Tibial artery (tissue), 4 donors: ENCODE measurements at regions not wholly inside any gene's neighbourhood (a gene's known extent, or its start where the extent isn't known, plus 50 kb on each side); places are given as distances from the start of the nearest gene placed in this dataset.

Source experiments
- DNase-seq, 2 donors: peaks; one replicate each; pipeline ENCODE4 v3.0.0-alpha.2; 2019
- H3K27ac ChIP-seq, 2 donors: fragments of 200-600 bp; sonication (generic) in 1 of 2; 1 replicate in 1 of 2; 2 replicates in 1 of 2; pipeline ENCODE4 v1.5.1; 2018 to 2019; ENCODE audit warnings: mild to moderate bottlenecking in 1 of 2
- H3K27me3 ChIP-seq, 2 donors: fragments of 200-600 bp; sonication (generic) in 1 of 2; one replicate each; pipeline versions ENCODE4 v1.5.1 to v1.6.0; 2016 to 2019
- H3K36me3 ChIP-seq, 3 donors: fragments of 200-600 bp; sonication (generic) in 2 of 3; one replicate each; pipeline ENCODE4 v1.5.1; 2016 to 2019; ENCODE audit warnings: mild to moderate bottlenecking in 2 of 3
- H3K4me1 ChIP-seq, 4 donors: fragments of 200-600 bp; sonication (generic) in 2 of 4; 1 replicate in 3 of 4; 2 replicates in 1 of 4; pipeline ENCODE4 v1.5.1; 2016 to 2019
- H3K4me3 ChIP-seq, 2 donors: fragments of 200-600 bp; sonication (generic) in 1 of 2; 1 replicate in 1 of 2; 2 replicates in 1 of 2; pipeline ENCODE4 v1.5.1; 2018 to 2019; ENCODE audit warnings: mild to moderate bottlenecking in 2 of 2
- H3K9me3 ChIP-seq, 3 donors: fragments of 200-600 bp; sonication (generic) in 1 of 3; one replicate each; pipeline ENCODE4 v1.5.1; 2016 to 2019
- CTCF ChIP-seq, 2 experiments: fragments of 200-600 bp in 1 of 2; fragments of 450-650 bp in 1 of 2; IDR thresholded peaks; one replicate each; pipeline ENCODE4 v1.5.1; 2017 to 2019; ENCODE audit warnings: antibody characterized with exemption in 2 of 2, mild to moderate bottlenecking in 1 of 2, moderate library complexity in 1 of 2
- intact Hi-C: fragments of 100-400 bp; cut with DNase I; formaldehyde crosslinking; loops from one replicate; pipeline ENCODE4 v1.15.0; 2023; ENCODE audit warnings: low total_unique reads

- Histone ChIP-seq H3K4me1 (peaks cover 0 to 9% (median 2%) of the 10 kb centered on the region in 4 donors), H3K36me3 (peaks cover 0 to 2% (median 0%) of the 10 kb centered on the region in 3 donors), H3K27me3 (no peaks in the 10 kb centered on the region), H3K4me3 (no peak overlapping the region), H3K27ac (no peak overlapping the region), H3K9me3 (peaks cover 0 to 7% (median 2%) of the 10 kb centered on the region in 3 donors)
- no peak for DNase-seq
- no peak for TF ChIP-seq CTCF (IDR thresholded peaks at IDR 0.05)
- intact Hi-C loops: no loop called here
Observed at GRCh38 chr2:8526403-8526696, 155.5 kb upstream of the ID2 start.

- peaks cover 0 to 9% (median 7%) of the 10 kb centered on the region in 3 donors for H3K9me3 ChIP-seq
- no peak for TF ChIP-seq CTCF (IDR thresholded peaks at IDR 0.05)
- intact Hi-C loops: no loop called here
- peaks cover 0 to 7% (median 0%) of the 10 kb centered on the region in 3 donors for H3K36me3 ChIP-seq
- H3K4me3 ChIP-seq: no peak overlapping the region
- H3K27me3 ChIP-seq: no peaks in the 10 kb centered on the region
- no peak overlapping the region for H3K27ac ChIP-seq
- peaks cover 0 to 9% (median 2%) of the 10 kb centered on the region in 4 donors for H3K4me1 ChIP-seq
- DNase-seq: no peak
Observed at GRCh38 chr2:8527031-8527430, 154.8 kb upstream of the ID2 start.

DNA sequence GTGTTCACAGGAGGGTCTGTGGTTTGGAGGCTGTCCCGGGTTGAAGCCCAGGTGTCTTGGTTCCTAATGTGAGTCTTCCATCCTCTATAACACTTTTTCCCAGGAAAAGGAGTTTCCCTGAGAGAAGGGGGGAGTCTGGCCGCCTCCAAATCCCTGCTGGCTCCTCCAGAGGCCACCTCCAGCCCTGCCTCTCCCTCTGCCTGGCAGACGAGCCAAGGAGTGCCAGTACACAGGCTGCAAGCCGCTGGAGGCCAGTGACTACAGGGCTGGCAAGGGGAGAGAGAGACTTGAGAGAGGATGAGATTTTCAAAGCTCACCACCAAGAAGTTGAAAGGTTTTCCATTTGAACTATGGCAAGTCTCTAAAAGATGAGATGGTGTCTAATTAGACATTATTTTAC, 154.2 kb upstream of the ID2 start:
- Histone ChIP-seq H3K4me3 (no peak overlapping the region), H3K36me3 (peaks cover 0 to 7% (median 0%) of the 10 kb centered on the region in 3 donors), H3K9me3 (peaks cover 0 to 9% (median 7%) of the 10 kb centered on the region in 3 donors), H3K27ac (no peak overlapping the region), H3K27me3 (no peaks in the 10 kb centered on the region), H3K4me1 (peaks cover 0 to 9% (median 2%) of the 10 kb centered on the region in 4 donors)
- no peak for TF ChIP-seq CTCF (IDR thresholded peaks at IDR 0.05)
- DNase-seq: no peak
- intact Hi-C loops: no loop called here

DNA sequence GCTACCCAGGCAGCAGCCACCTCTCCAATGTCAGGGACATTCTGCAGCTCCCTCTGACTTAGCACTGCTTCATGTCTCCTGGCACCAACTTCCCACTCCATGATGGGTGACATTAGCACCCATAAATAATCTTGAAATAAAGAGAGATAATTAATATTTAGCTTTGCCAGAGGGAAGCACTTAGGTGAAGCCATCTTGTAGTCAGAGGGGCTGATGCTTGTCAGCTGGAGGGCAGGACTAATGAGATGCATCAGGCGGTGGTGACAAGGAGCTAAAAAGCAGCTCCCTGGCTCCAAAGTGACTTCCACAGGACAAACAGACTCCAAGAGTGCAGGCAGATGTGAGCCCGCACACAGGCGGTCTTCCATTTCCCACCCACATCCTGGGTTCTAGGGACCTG, 153.0 kb upstream of the ID2 start:
- no peak for TF ChIP-seq CTCF (IDR thresholded peaks at IDR 0.05)
- H3K4me3 ChIP-seq: no peak overlapping the region
- H3K4me1 ChIP-seq: peaks cover 0 to 9% (median 2%) of the 10 kb centered on the region in 4 donors
- intact Hi-C loops: no loop called here
- no peak for DNase-seq
- peaks cover 0 to 9% (median 7%) of the 10 kb centered on the region in 3 donors for H3K9me3 ChIP-seq
- no peaks in the 10 kb centered on the region for H3K27me3 ChIP-seq
- H3K27ac ChIP-seq: no peak overlapping the region
- peaks cover 0 to 7% (median 0%) of the 10 kb centered on the region in 3 donors for H3K36me3 ChIP-seq

DNA sequence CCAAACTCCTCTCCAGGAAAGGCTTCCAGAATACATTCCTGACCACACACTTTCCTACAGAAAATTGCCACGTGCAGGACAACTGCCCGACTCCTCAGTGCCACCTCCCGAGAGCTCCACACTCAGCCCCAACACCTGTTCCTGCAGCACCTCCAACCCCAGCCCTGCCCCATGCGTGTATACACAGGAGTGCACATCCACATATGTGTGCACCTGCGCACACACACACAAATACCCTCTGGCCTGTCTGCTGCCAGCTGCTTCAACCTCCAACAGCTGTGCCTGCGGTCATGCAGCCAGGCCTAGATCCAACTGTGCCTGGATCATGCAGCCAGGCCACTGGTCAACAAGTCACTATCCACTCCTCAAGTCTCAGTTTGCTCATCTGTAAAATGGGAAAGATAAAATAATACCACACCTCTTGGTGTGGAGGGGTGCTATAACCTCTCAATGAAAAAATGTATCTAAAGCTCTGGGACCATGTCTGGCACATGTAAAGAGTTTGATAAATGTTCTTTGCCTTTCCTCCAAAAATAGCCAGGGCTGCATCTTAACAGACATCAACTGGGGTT, 152.1 kb upstream of the ID2 start:
- intact Hi-C loops: no loop called here
- no peaks in the 10 kb centered on the region for H3K27me3 ChIP-seq
- no peak for DNase-seq
- H3K4me1 ChIP-seq: peaks cover 0 to 11% (median 3%) of the 10 kb centered on the region in 4 donors
- peaks cover 0 to 9% (median 7%) of the 10 kb centered on the region in 3 donors for H3K9me3 ChIP-seq
- no peak overlapping the region for H3K27ac ChIP-seq
- H3K4me3 ChIP-seq: no peak overlapping the region
- H3K36me3 ChIP-seq: peaks cover 0 to 7% (median 0%) of the 10 kb centered on the region in 3 donors
- TF ChIP-seq CTCF (IDR thresholded peaks at IDR 0.05): no peak

DNA sequence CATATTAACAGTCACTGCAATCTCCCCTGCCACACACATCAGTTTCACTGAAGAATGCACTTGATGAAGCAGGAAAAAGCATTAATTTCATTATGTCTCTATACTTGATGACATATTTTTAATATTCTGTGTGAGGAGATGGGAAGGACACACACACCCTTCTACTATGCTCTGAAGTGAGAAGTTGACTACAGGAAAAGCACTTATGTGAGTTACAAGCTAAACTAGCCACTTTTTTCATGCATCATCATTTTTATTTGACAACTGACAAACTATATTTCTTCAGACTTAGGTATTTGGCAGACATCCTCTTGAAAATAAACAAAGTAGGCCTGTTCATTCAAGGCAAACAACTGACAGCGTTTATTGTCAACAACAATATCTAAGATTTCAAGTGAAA, 150.4 kb upstream of the ID2 start:
- no peaks in the 10 kb centered on the region for H3K27me3 ChIP-seq
- no peak for TF ChIP-seq CTCF (IDR thresholded peaks at IDR 0.05)
- intact Hi-C loops: no loop called here

More for the DNA sequence above, 150.4 kb upstream of the ID2 start:
- peaks cover 0 to 18% (median 11%) of the 10 kb centered on the region in 4 donors for H3K4me1 ChIP-seq
- DNase-seq: no peak
- peaks cover 0 to 9% (median 7%) of the 10 kb centered on the region in 3 donors for H3K9me3 ChIP-seq
- no peak overlapping the region for H3K4me3 ChIP-seq
- H3K27ac ChIP-seq: no peak overlapping the region
- H3K36me3 ChIP-seq: peaks cover 0 to 7% (median 0%) of the 10 kb centered on the region in 3 donors
